T-cell (primary cell): ENCODE measurements at regions not wholly inside any gene's neighbourhood (a gene's known extent, or its start where the extent isn't known, plus 50 kb on each side); places are given as distances from the start of the nearest gene placed in this dataset.
A peak's percentile ranks its signal among the peaks of the same experiment; 100 is the strongest.

Experiments
- ATAC-seq, 4 experiments: fragments of 200-7000 bp in 3 of 4; fragments of 150-1000 bp in 1 of 4; cut with Tn5 transposase; replicated peaks in 1 of 4; 1 replicate in 3 of 4; 2 replicates in 1 of 4; pipeline ENCODE4 v1.10.0; 2021; ENCODE audit warnings: moderate library complexity in 3 of 4, mild to moderate bottlenecking in 2 of 4, moderate number of reproducible peaks in 1 of 4
- CTCF ChIA-PET, 2 donors: fragments of 300-600 bp; sonication (Branson Sonifier 250); formaldehyde crosslinking; loops; one replicate each; lab custom pipeline; 2022; ENCODE audit warnings: antibody characterized with exemption in 2 of 2; lab: Charles Lee
- POLR2A ChIA-PET, 2 donors: fragments of 300-600 bp; sonication (Branson Sonifier 250); formaldehyde crosslinking; loops; one replicate each; lab custom pipeline; 2022; ENCODE audit warnings: antibody characterized with exemption in 2 of 2; lab: Charles Lee
- DNase-seq, 35 experiments: peaks; one replicate each; pipeline versions ENCODE4 v3.0.0 to v3.0.0-alpha.2; 2013 to 2023
- H3K27ac ChIP-seq: one replicate; pipeline ENCODE4 v1.5.1; 2013; ENCODE audit warnings: low read length
- H3K27me3 ChIP-seq, 2 experiments: replicated peaks in 1 of 2; 1 replicate in 1 of 2; 2 replicates in 1 of 2; pipeline versions ENCODE4 v1.6.1 to v1.7.0; 2013; ENCODE audit warnings: low read length in 1 of 2, mixed read lengths in 1 of 2; ENCODE audit not compliant: control insufficient read depth in 2 of 2, insufficient read depth in 2 of 2; ENCODE audit errors: extremely low read depth in 1 of 2
- H3K36me3 ChIP-seq, 2 donors: 1 replicate in 1 of 2; 2 replicates in 1 of 2; pipeline versions ENCODE4 v1.6.1 to v1.7.0; 2013; ENCODE audit warnings: low read length in 1 of 2; ENCODE audit not compliant: control insufficient read depth in 2 of 2, insufficient read depth in 1 of 2; ENCODE audit errors: extremely low read depth in 1 of 2
- H3K4me1 ChIP-seq, 2 experiments: 1 replicate in 1 of 2; 2 replicates in 1 of 2; pipeline versions ENCODE4 v1.6.1 to v1.7.0; 2013; ENCODE audit warnings: low read length in 2 of 2, mixed read lengths in 1 of 2; ENCODE audit not compliant: insufficient read depth in 2 of 2, control insufficient read depth in 1 of 2; ENCODE audit errors: extremely low read depth in 1 of 2
- H3K4me3 ChIP-seq, 2 donors: 1 replicate in 1 of 2; 2 replicates in 1 of 2; pipeline versions ENCODE4 v1.5.1 to v1.7.0; 2013; ENCODE audit warnings: mild to moderate bottlenecking in 2 of 2, low read length in 1 of 2, moderate library complexity in 1 of 2; ENCODE audit not compliant: control insufficient read depth in 1 of 2; ENCODE audit errors: extremely low read depth in 1 of 2
- H3K9me3 ChIP-seq: 2 replicates; pipeline ENCODE4 v1.7.0; 2013
- H3K27ac Mint-ChIP-seq, 2 donors: one replicate each; pipeline ENCODE4 v1.8.0; 2020 to 2021; ENCODE audit warnings: mild to moderate bottlenecking in 2 of 2, mixed read lengths in 2 of 2
- H3K27me3 Mint-ChIP-seq, 2 donors: one replicate each; pipeline ENCODE4 v1.8.0; 2021 to 2022; ENCODE audit warnings: mixed read lengths in 2 of 2
- H3K36me3 Mint-ChIP-seq: one replicate; pipeline ENCODE4 v1.8.0; 2021; ENCODE audit warnings: mixed read lengths
- H3K4me1 Mint-ChIP-seq, 3 donors: one replicate each; pipeline ENCODE4 v1.8.0; 2020 to 2022; ENCODE audit warnings: mixed read lengths in 3 of 3, mild to moderate bottlenecking in 1 of 3
- H3K4me3 Mint-ChIP-seq, 3 donors: one replicate each; pipeline ENCODE4 v1.8.0; 2020 to 2022; ENCODE audit warnings: mild to moderate bottlenecking in 3 of 3, mixed read lengths in 3 of 3, moderate library complexity in 3 of 3
- H3K9me3 Mint-ChIP-seq, 3 donors: one replicate each; pipeline ENCODE4 v1.8.0; 2020 to 2022; ENCODE audit warnings: mixed read lengths in 3 of 3
- WGBS: methylation state at CpG from one replicate; pipeline ENCODE4 v1.1.5; 2013; ENCODE audit warnings: missing lambda C conversion rate; ENCODE audit not compliant: insufficient coverage; 5-methylcytosine and 5-hydroxymethylcytosine counted together

- no peak for ATAC-seq
- Mint-ChIP-seq H3K36me3 (no peaks in the 10 kb centered on the region), H3K27me3 (peaks cover 0 to 4% of the 10 kb centered on the region in 2 donors), H3K4me1 (peaks cover 0 to 7% (median 5%) of the 10 kb centered on the region in 3 donors), H3K4me3 (no peak overlapping the region), H3K9me3 (no peaks in the 10 kb centered on the region), H3K27ac (no peak overlapping the region)
- Histone ChIP-seq H3K9me3 (no peaks in the 10 kb centered on the region), H3K27me3 (no peaks in the 10 kb centered on the region), H3K4me1 (peaks cover 0 to under 1% of the 10 kb centered on the region in 2 experiments), H3K27ac (no peak overlapping the region), H3K4me3 (no peak overlapping the region), H3K36me3 (no peaks in the 10 kb centered on the region)
- POLR2A ChIA-PET = no interaction called here
- CTCF ChIA-PET = no interaction called here
- no peak for DNase-seq
- WGBS = 69% methylated on average over 2 of the region's 3 CpGs
Observed at GRCh38 chr5:82393951-82394350, 115.8 kb upstream of the RPS23 start.

- H3K27ac Mint-ChIP-seq = no peak overlapping the region
- H3K4me1 ChIP-seq = peaks cover 0 to 3% of the 10 kb centered on the region in 2 experiments
- H3K27me3 ChIP-seq = no peaks in the 10 kb centered on the region
- peaks cover 0 to 4% of the 10 kb centered on the region in 2 donors for H3K27me3 Mint-ChIP-seq
- no peak overlapping the region for H3K4me3 ChIP-seq
- H3K9me3 ChIP-seq = no peaks in the 10 kb centered on the region
- DNase-seq = no peak
- WGBS = 94% methylated on average over 2 of the region's 3 CpGs
- no peak overlapping the region for H3K27ac ChIP-seq
- no peaks in the 10 kb centered on the region for H3K9me3 Mint-ChIP-seq
- no peaks in the 10 kb centered on the region for H3K36me3 ChIP-seq
- no peak for ATAC-seq
- H3K4me1 Mint-ChIP-seq = peaks cover 0 to 10% (median 8%) of the 10 kb centered on the region in 3 donors
- POLR2A ChIA-PET = no interaction called here
- CTCF ChIA-PET = no interaction called here
- H3K4me3 Mint-ChIP-seq = no peak overlapping the region
- no peaks in the 10 kb centered on the region for H3K36me3 Mint-ChIP-seq
Observed at GRCh38 chr5:82390088-82390487, 111.9 kb upstream of the RPS23 start.

- POLR2A ChIA-PET = interaction anchor here in 1 of 2 donors (0.6 kb wide), 1 partner anchor 1591 kb away, joined by 3 read pairs; no protein-coding TSS in a partner anchor
- Histone ChIP-seq H3K27me3 (no peaks in the 10 kb centered on the region), H3K36me3 (no peaks in the 10 kb centered on the region), H3K9me3 (no peaks in the 10 kb centered on the region), H3K4me3 (no peak overlapping the region), H3K27ac (no peak overlapping the region), H3K4me1 (peaks cover 0 to 3% of the 10 kb centered on the region in 2 experiments)
- WGBS = 80% methylated on average over 1 of the region's 2 CpGs
- no peak for ATAC-seq
- Mint-ChIP-seq H3K36me3 (no peaks in the 10 kb centered on the region), H3K27ac (peak overlapping the region in 1 of 2 donors; percentile 6), H3K27me3 (peaks cover 0 to 4% of the 10 kb centered on the region in 2 donors), H3K4me3 (no peak overlapping the region), H3K9me3 (no peaks in the 10 kb centered on the region), H3K4me1 (peaks cover 0 to 10% (median 8%) of the 10 kb centered on the region in 3 donors)
- CTCF ChIA-PET = no interaction called here
- no peak for DNase-seq
Observed at GRCh38 chr5:82389347-82389746, 111.2 kb upstream of the RPS23 start.

DNA sequence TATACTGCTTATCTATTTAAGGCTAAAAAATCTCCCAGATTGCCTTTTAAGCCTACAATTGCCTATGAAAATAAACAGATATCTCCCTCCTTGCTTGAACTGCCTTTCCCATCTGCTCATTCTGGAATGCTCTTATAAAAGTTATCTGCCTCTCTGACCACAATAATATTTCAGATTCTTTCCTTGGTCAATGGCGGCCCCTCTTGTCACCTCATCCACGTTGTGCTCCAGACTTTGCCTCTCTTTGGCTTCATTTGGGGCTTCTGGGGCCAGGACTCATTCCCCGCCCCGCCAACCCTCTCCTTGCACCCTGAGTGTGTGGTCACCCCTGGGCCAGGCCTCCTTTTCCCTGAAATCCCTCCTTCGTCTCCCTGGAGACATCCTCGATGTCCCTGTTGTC lies 110.0 kb upstream of the RPS23 start:
- Mint-ChIP-seq H3K9me3 (no peaks in the 10 kb centered on the region), H3K4me1 (peaks cover 0 to 10% (median 8%) of the 10 kb centered on the region in 3 donors), H3K27ac (no peak overlapping the region), H3K36me3 (no peaks in the 10 kb centered on the region), H3K4me3 (no peak overlapping the region), H3K27me3 (peaks cover 0 to 4% of the 10 kb centered on the region in 2 donors)
- 95% methylated on average over 6 of the region's 6 CpGs for WGBS
- H3K36me3 ChIP-seq = no peaks in the 10 kb centered on the region
- DNase-seq = no peak
- ATAC-seq = no peak
- no peak overlapping the region for H3K27ac ChIP-seq
- no peaks in the 10 kb centered on the region for H3K9me3 ChIP-seq
- H3K4me1 ChIP-seq = peaks cover 0 to 3% of the 10 kb centered on the region in 2 experiments
- H3K27me3 ChIP-seq = no peaks in the 10 kb centered on the region
- POLR2A ChIA-PET = no interaction called here
- no peak overlapping the region for H3K4me3 ChIP-seq
- CTCF ChIA-PET = no interaction called here

GRCh38 chr5:82387819-82388166 lies 109.6 kb upstream of the RPS23 start:
- H3K27me3 Mint-ChIP-seq = peaks cover 0 to 4% of the 10 kb centered on the region in 2 donors
- H3K4me1 ChIP-seq = peaks cover 0 to 3% of the 10 kb centered on the region in 2 experiments
- CTCF ChIA-PET = no interaction called here
- no peak overlapping the region for H3K27ac Mint-ChIP-seq
- 91% methylated on average over 3 of the region's 5 CpGs for WGBS
- H3K36me3 ChIP-seq = no peaks in the 10 kb centered on the region
- peaks cover 0 to 10% (median 8%) of the 10 kb centered on the region in 3 donors for H3K4me1 Mint-ChIP-seq
- POLR2A ChIA-PET = no interaction called here
- ATAC-seq (no peak), DNase-seq (no peak)
- H3K36me3 Mint-ChIP-seq = no peaks in the 10 kb centered on the region
- no peaks in the 10 kb centered on the region for H3K9me3 Mint-ChIP-seq
- H3K9me3 ChIP-seq = no peaks in the 10 kb centered on the region
- H3K27ac ChIP-seq = no peak overlapping the region
- H3K27me3 ChIP-seq = no peaks in the 10 kb centered on the region
- no peak overlapping the region for H3K4me3 ChIP-seq
- no peak overlapping the region for H3K4me3 Mint-ChIP-seq

DNA sequence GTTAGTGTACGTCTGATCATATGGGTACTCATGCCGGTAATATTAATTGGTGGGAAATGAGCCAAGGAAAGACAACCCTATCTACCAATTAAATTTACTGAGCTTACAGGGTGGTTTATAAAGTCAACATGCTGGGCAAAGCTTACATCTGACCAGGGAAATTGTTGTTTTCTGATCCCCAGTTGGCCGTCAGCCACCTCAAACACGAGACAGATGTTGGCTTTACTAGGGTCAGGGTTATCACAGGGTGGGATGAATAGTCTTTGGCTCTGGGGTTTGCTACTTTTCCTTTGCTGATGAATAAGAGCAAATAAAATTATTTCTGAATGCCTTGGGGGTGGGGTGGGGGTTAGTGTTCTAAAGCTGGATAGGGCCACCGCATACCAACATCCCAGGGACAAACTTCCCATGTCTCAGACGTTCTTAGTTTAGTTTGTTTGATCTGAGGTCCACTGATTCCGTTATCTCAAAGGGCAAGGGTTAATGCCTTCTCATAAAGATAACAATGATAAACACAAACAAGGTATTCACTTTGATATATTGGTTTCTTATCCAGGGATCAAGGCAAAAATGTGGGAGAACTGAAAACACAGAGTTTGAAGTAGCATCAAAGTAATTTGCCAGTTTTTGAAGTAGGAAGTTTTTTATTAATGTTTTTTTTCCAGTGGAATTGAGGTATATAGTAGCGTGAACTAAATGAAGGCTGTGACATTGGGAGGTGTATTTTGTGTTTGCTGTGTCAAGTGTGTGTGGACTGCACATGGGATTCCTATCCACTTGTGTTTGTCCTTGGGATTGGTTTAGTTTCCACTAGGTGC lies 109.1 kb upstream of the RPS23 start:
- WGBS = 100% methylated on average over 3 of the region's 8 CpGs
- no peaks in the 10 kb centered on the region for H3K27me3 ChIP-seq
- ChIA-PET CTCF (no interaction called here), POLR2A (no interaction called here)
- ATAC-seq = no peak
- no peak overlapping the region for H3K4me3 ChIP-seq
- Mint-ChIP-seq H3K27ac (no peak overlapping the region), H3K4me3 (no peak overlapping the region), H3K27me3 (peaks cover 0 to 4% of the 10 kb centered on the region in 2 donors), H3K4me1 (peaks cover 0 to 10% (median 8%) of the 10 kb centered on the region in 3 donors), H3K36me3 (no peaks in the 10 kb centered on the region), H3K9me3 (no peaks in the 10 kb centered on the region)
- no peaks in the 10 kb centered on the region for H3K9me3 ChIP-seq
- no peak overlapping the region for H3K27ac ChIP-seq
- peaks cover 0 to 3% of the 10 kb centered on the region in 2 experiments for H3K4me1 ChIP-seq
- DNase-seq = no peak
- H3K36me3 ChIP-seq = no peaks in the 10 kb centered on the region
